Peyer's patch (tissue), 4 donors: ENCODE measurements at regions not wholly inside any gene's neighbourhood (a gene's known extent, or its start where the extent isn't known, plus 50 kb on each side); places are given as distances from the start of the nearest gene placed in this dataset.
A peak's percentile ranks its signal among the peaks of the same experiment; 100 is the strongest.

Experiments used
- DNase-seq, 3 donors: peaks; one replicate each; pipeline ENCODE4 v3.0.0-alpha.2; 2017 to 2019
- H3K27ac ChIP-seq, 4 donors: fragments of 200-600 bp; sonication (generic); one replicate each; pipeline ENCODE4 v1.5.1; 2016 to 2019
- H3K27me3 ChIP-seq, 2 donors: fragments of 200-600 bp; sonication (generic); one replicate each; pipeline ENCODE4 v1.5.1; 2019
- H3K36me3 ChIP-seq, 3 donors: fragments of 200-600 bp; sonication (generic); one replicate each; pipeline ENCODE4 v1.5.1; 2016 to 2019
- H3K4me1 ChIP-seq, 4 donors: fragments of 200-600 bp; sonication (generic); one replicate each; pipeline ENCODE4 v1.5.1; 2016 to 2019
- H3K4me3 ChIP-seq, 4 donors: fragments of 200-600 bp; sonication (generic); 1 replicate in 3 of 4; 2 replicates in 1 of 4; pipeline ENCODE4 v1.5.1; 2016 to 2019; ENCODE audit warnings: mild to moderate bottlenecking in 1 of 4
- H3K9me3 ChIP-seq, 4 donors: fragments of 200-600 bp; sonication (generic); one replicate each; pipeline ENCODE4 v1.5.1; 2016 to 2019; ENCODE audit warnings: mild to moderate bottlenecking in 1 of 4
- POLR2A ChIP-seq, 2 donors: fragments of 450-650 bp; IDR thresholded peaks; one replicate each; pipeline ENCODE4 v1.5.1; 2017; ENCODE audit warnings: antibody characterized with exemption in 2 of 2, mild to moderate bottlenecking in 2 of 2, moderate library complexity in 2 of 2
- TF ChIP-seq, protein P1 (sequence below), 6 experiments: fragments of 450-650 bp in 4 of 6; fragments of 200-600 bp in 2 of 6; sonication (generic) in 1 of 6; IDR thresholded peaks; one replicate each; pipeline ENCODE4 v1.5.1; 2017 to 2019; ENCODE audit warnings: antibody characterized with exemption in 6 of 6, mild to moderate bottlenecking in 3 of 6, moderate library complexity in 1 of 6

DNA sequence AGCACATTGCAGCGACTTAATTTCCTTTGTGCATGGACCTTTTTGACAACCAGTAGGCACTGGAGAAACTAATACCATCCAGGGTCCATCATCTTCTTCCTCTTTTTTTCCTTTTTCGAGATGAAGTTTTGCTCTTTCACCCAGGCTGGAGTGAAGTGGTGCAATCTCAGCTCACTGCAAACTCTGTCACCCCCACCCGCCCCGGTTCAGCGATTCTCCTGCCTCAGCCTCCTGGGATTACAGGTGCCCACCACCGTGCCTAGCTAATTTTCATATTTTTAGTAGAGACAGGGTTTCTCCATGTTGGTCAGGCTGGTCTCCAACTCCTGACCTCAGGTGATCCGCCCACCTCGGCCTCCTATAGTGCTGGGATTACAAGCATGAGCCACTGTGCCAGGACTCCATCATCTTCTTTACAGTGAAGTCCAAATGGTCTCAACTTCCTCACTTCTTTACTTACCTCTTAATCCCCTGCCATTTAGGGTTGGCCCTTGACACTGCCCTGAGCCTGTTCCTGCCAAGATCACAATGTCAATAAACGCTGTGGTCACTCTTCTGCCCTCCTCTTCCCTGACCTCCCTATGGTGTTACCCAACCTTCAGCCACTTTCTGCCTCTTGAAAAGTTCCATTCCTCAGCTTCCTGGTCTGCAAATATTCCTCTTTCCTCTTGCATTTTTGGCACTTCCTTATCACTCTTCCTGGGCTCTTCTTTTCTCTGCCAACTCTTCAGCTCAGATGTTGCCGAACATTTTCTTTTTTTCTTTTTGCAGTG lies 119.8 kb upstream of the SLC34A2 start:
- no peak for DNase-seq
- Histone ChIP-seq H3K9me3 (no peaks in the 10 kb centered on the region), H3K27me3 (no peaks in the 10 kb centered on the region), H3K4me3 (no peak overlapping the region), H3K4me1 (peaks cover 0 to 11% (median 0%) of the 10 kb centered on the region in 4 donors), H3K36me3 (no peaks in the 10 kb centered on the region), H3K27ac (no peak overlapping the region)
- TF ChIP-seq, protein P1, sequence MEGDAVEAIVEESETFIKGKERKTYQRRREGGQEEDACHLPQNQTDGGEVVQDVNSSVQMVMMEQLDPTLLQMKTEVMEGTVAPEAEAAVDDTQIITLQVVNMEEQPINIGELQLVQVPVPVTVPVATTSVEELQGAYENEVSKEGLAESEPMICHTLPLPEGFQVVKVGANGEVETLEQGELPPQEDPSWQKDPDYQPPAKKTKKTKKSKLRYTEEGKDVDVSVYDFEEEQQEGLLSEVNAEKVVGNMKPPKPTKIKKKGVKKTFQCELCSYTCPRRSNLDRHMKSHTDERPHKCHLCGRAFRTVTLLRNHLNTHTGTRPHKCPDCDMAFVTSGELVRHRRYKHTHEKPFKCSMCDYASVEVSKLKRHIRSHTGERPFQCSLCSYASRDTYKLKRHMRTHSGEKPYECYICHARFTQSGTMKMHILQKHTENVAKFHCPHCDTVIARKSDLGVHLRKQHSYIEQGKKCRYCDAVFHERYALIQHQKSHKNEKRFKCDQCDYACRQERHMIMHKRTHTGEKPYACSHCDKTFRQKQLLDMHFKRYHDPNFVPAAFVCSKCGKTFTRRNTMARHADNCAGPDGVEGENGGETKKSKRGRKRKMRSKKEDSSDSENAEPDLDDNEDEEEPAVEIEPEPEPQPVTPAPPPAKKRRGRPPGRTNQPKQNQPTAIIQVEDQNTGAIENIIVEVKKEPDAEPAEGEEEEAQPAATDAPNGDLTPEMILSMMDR (IDR thresholded peaks at IDR 0.05) = no peak
- no peak for TF ChIP-seq POLR2A (IDR thresholded peaks at IDR 0.05)

GRCh38 chr4:25536564-25537320 lies 118.9 kb upstream of the SLC34A2 start:
- Histone ChIP-seq H3K9me3 (no peaks in the 10 kb centered on the region), H3K27ac (no peak overlapping the region), H3K27me3 (no peaks in the 10 kb centered on the region), H3K4me3 (no peak overlapping the region), H3K4me1 (peaks cover 0 to 13% (median 0%) of the 10 kb centered on the region in 4 donors), H3K36me3 (no peaks in the 10 kb centered on the region)
- no peak for DNase-seq
- TF ChIP-seq POLR2A (IDR thresholded peaks at IDR 0.05) = no peak
- TF ChIP-seq, protein P1 (IDR thresholded peaks at IDR 0.05) = no peak

GRCh38 chr4:25538430-25538829 lies 117.2 kb upstream of the SLC34A2 start:
- DNase-seq = no peak
- H3K36me3 ChIP-seq = no peaks in the 10 kb centered on the region

DNA sequence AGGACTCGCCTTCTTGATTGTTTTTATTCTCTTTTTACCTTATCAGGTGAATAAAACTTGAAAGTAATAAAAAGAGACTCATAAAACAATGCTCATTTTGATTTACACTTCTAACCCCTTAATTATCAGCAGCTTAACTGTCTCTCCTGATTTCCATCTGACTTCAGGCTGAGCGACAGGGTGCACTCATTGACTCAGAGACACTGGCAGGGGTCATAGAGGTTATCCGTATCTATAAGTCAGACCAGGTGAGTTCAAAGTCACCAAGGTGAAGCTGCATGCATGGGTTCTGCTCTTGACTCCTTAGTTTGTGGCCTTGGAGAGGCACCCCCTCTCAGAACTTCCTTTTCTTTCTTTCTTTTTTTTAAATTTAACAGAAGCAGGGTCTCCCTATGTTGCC lies 116.4 kb upstream of the SLC34A2 start:
- no peak for TF ChIP-seq POLR2A (IDR thresholded peaks at IDR 0.05)
- TF ChIP-seq, protein P1 (IDR thresholded peaks at IDR 0.05) = no peak
- Histone ChIP-seq H3K27ac (no peak overlapping the region), H3K27me3 (no peaks in the 10 kb centered on the region), H3K4me1 (peaks cover 0 to 21% (median 0%) of the 10 kb centered on the region in 4 donors), H3K4me3 (no peak overlapping the region), H3K36me3 (no peaks in the 10 kb centered on the region), H3K9me3 (no peaks in the 10 kb centered on the region)
- DNase-seq = peak in 1 of 3 donors; percentile 64

More at GRCh38 chr4:25538430-25538829, 117.2 kb upstream of the SLC34A2 start:
- TF ChIP-seq, protein P1 (IDR thresholded peaks at IDR 0.05) = no peak
- no peak for TF ChIP-seq POLR2A (IDR thresholded peaks at IDR 0.05)
- Histone ChIP-seq H3K27me3 (no peaks in the 10 kb centered on the region), H3K4me3 (no peak overlapping the region), H3K9me3 (no peaks in the 10 kb centered on the region), H3K4me1 (peaks cover 0 to 13% (median 0%) of the 10 kb centered on the region in 4 donors), H3K27ac (no peak overlapping the region)

DNA sequence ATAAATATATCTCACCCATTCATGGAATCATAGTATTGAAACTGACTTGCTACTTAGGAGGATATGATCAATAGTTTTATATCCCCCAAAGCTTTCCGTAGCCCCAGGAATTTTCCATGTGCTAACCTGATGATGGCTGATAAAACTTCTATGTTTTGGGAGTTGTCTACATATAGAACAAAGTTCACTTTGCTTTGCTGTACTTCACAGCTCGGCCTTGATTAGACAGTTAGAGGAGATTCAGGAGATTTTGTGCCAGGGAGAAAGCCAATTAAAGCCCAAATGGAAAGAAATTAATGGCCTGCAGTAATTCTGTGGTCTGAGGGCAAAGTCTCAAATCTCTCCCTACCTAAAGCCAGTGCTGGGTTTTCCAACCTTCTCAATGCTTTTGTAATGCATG lies 114.9 kb upstream of the SLC34A2 start:
- DNase-seq = no peak
- no peak overlapping the region for H3K4me3 ChIP-seq
- H3K36me3 ChIP-seq = no peaks in the 10 kb centered on the region
- H3K9me3 ChIP-seq = no peaks in the 10 kb centered on the region
- no peaks in the 10 kb centered on the region for H3K27me3 ChIP-seq
- no peak for TF ChIP-seq POLR2A (IDR thresholded peaks at IDR 0.05)
- TF ChIP-seq, protein P1 (IDR thresholded peaks at IDR 0.05) = no peak
- H3K4me1 ChIP-seq = peaks cover 0 to 22% (median 0%) of the 10 kb centered on the region in 4 donors
- no peak overlapping the region for H3K27ac ChIP-seq
